HG02623 (cell line): ENCODE measurements at regions not wholly inside any gene's neighbourhood (a gene's known extent, or its start where the extent isn't known, plus 50 kb on each side); places are given as distances from the start of the nearest gene placed in this dataset.

Experiments
- ATAC-seq: cut with Tn5 transposase; IDR thresholded peaks from one replicate; pipeline ENCODE4 v1.9.1; 2021; ENCODE audit warnings: moderate library complexity; ENCODE audit not compliant: unreplicated experiment

GRCh38 chrX:22325096-22325495 is 52.4 kb downstream of the CBLL2 start:
- ATAC-seq, result no peak

GRCh38 chrX:22329783-22330182 is 57.1 kb downstream of the CBLL2 start:
- no peak for ATAC-seq

GRCh38 chrX:22338740-22339139 is 66.0 kb downstream of the CBLL2 start:
- no peak for ATAC-seq

- no peak for ATAC-seq
Observed at GRCh38 chrX:22339459-22339858, 66.7 kb downstream of the CBLL2 start.

GRCh38 chrX:22340022-22340616 is 67.4 kb downstream of the CBLL2 start:
- no peak for ATAC-seq

GRCh38 chrX:22343192-22343591 is 70.5 kb downstream of the CBLL2 start:
- ATAC-seq, result no peak

- ATAC-seq, result no peak
Observed at GRCh38 chrX:22345884-22346283, 73.2 kb downstream of the CBLL2 start.

GRCh38 chrX:22347491-22347890 is 74.8 kb downstream of the CBLL2 start:
- no peak for ATAC-seq

GRCh38 chrX:22349116-22349515 is 76.4 kb downstream of the CBLL2 start:
- ATAC-seq, result no peak

GRCh38 chrX:22351076-22351475 is 78.4 kb downstream of the CBLL2 start:
- no peak for ATAC-seq

GRCh38 chrX:22351966-22352365 is 79.3 kb downstream of the CBLL2 start:
- no peak for ATAC-seq

- ATAC-seq, result no peak
Observed at GRCh38 chrX:22357621-22358020, 84.9 kb downstream of the CBLL2 start.

- ATAC-seq, result no peak
Observed at GRCh38 chrX:22360129-22360528, 87.4 kb downstream of the CBLL2 start.

- ATAC-seq, result no peak
Observed at GRCh38 chrX:22365460-22365859, 92.7 kb downstream of the CBLL2 start.

- ATAC-seq, result no peak
Observed at GRCh38 chrX:22366166-22366702, 93.5 kb downstream of the CBLL2 start.

- no peak for ATAC-seq
Observed at GRCh38 chrX:22366906-22367305, 94.2 kb downstream of the CBLL2 start.

- no peak for ATAC-seq
Observed at GRCh38 chrX:22373094-22373493, 100.4 kb downstream of the CBLL2 start.

- ATAC-seq, result no peak
Observed at GRCh38 chrX:22373766-22374165, 101.1 kb downstream of the CBLL2 start.

GRCh38 chrX:22376369-22376768 is 103.7 kb downstream of the CBLL2 start:
- no peak for ATAC-seq

GRCh38 chrX:22378296-22378695 is 105.6 kb downstream of the CBLL2 start:
- no peak for ATAC-seq

GRCh38 chrX:22383988-22384387 is 111.3 kb downstream of the CBLL2 start:
- no peak for ATAC-seq

GRCh38 chrX:22389556-22390179 is 117.0 kb downstream of the CBLL2 start:
- ATAC-seq, result no peak
